ENCODE measurements at regions not wholly inside any gene's neighbourhood (a gene's known extent, or its start where the extent isn't known, plus 50 kb on each side); places are given as distances from the start of the nearest gene placed in this dataset.

GRCh38 chr3:30169487-30169886, 436.9 kb upstream of the TGFBR2 start:
- DNase-seq (ENCODE audit: low spot score) = no peak

- no peak for DNase-seq (ENCODE audit: low spot score)
Observed at GRCh38 chr3:30170681-30171438, 435.5 kb upstream of the TGFBR2 start.

GRCh38 chr3:30174357-30174756, 432.0 kb upstream of the TGFBR2 start:
- no peak for DNase-seq (ENCODE audit: low spot score)

- no peak for DNase-seq (ENCODE audit: low spot score)
Observed at GRCh38 chr3:30180310-30181177, 425.9 kb upstream of the TGFBR2 start.

GRCh38 chr3:30181178-30181465, 425.3 kb upstream of the TGFBR2 start:
- no peak for DNase-seq (ENCODE audit: low spot score)

- DNase-seq (ENCODE audit: low spot score) = no peak
Observed at GRCh38 chr3:30181581-30181980, 424.8 kb upstream of the TGFBR2 start.

- DNase-seq (ENCODE audit: low spot score) = no peak
Observed at GRCh38 chr3:30183421-30183820, 423.0 kb upstream of the TGFBR2 start.

GRCh38 chr3:30184091-30184810, 422.1 kb upstream of the TGFBR2 start:
- no peak for DNase-seq (ENCODE audit: low spot score)

- DNase-seq (ENCODE audit: low spot score) = no peak
Observed at GRCh38 chr3:30185872-30186271, 420.5 kb upstream of the TGFBR2 start.

- DNase-seq (ENCODE audit: low spot score) = no peak
Observed at GRCh38 chr3:30186741-30187219, 419.6 kb upstream of the TGFBR2 start.

- no peak for DNase-seq (ENCODE audit: low spot score)
Observed at GRCh38 chr3:30187366-30187765, 419.0 kb upstream of the TGFBR2 start.

- no peak for DNase-seq (ENCODE audit: low spot score)
Observed at GRCh38 chr3:30188713-30189112, 417.7 kb upstream of the TGFBR2 start.

- DNase-seq (ENCODE audit: low spot score) = no peak
Observed at GRCh38 chr3:30189900-30190299, 416.5 kb upstream of the TGFBR2 start.

- no peak for DNase-seq (ENCODE audit: low spot score)
Observed at GRCh38 chr3:30193625-30194044, 412.8 kb upstream of the TGFBR2 start.

- no peak for DNase-seq (ENCODE audit: low spot score)
Observed at GRCh38 chr3:30195352-30195751, 411.0 kb upstream of the TGFBR2 start.

GRCh38 chr3:30198162-30198561, 408.2 kb upstream of the TGFBR2 start:
- no peak for DNase-seq (ENCODE audit: low spot score)

- peak; percentile 61 for DNase-seq (ENCODE audit: low spot score)
Observed at GRCh38 chr3:30199096-30199759, 407.2 kb upstream of the TGFBR2 start.

- DNase-seq (ENCODE audit: low spot score) = no peak
Observed at GRCh38 chr3:30199855-30200254, 406.5 kb upstream of the TGFBR2 start.

GRCh38 chr3:30201715-30202114, 404.7 kb upstream of the TGFBR2 start:
- no peak for DNase-seq (ENCODE audit: low spot score)

- no peak for DNase-seq (ENCODE audit: low spot score)
Observed at GRCh38 chr3:30203301-30203700, 403.1 kb upstream of the TGFBR2 start.

- no peak for DNase-seq (ENCODE audit: low spot score)
Observed at GRCh38 chr3:30204126-30204525, 402.3 kb upstream of the TGFBR2 start.

GRCh38 chr3:30206051-30206450, 400.4 kb upstream of the TGFBR2 start:
- no peak for DNase-seq (ENCODE audit: low spot score)

Data from globus pallidus (tissue), 1 donor.